ENCODE measurements at regions not wholly inside any gene's neighbourhood (a gene's known extent, or its start where the extent isn't known, plus 50 kb on each side); places are given as distances from the start of the nearest gene placed in this dataset.
A peak's percentile ranks its signal among the peaks of the same experiment; 100 is the strongest.

DNA sequence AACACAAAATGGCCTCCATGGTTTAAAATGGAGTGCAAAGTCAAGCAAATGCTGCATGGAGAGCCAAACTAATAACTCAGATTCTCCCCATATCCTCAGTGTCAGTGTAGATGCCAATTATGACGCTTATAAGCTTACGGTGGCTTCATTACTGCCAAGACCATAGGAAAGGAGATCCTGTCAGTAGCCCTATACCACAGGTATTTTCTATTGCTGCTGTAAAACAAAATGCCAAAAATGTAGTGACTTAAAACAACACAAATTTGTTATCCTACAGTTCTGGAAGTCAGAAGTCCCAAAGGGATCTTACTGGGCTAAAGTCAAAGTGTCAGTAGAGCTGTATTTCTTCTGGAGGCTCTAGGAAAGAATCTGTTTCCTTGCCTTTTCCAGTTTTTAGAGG, 149.8 kb upstream of the GBE1 start (continued):
- TF ChIP-seq, protein P1, sequence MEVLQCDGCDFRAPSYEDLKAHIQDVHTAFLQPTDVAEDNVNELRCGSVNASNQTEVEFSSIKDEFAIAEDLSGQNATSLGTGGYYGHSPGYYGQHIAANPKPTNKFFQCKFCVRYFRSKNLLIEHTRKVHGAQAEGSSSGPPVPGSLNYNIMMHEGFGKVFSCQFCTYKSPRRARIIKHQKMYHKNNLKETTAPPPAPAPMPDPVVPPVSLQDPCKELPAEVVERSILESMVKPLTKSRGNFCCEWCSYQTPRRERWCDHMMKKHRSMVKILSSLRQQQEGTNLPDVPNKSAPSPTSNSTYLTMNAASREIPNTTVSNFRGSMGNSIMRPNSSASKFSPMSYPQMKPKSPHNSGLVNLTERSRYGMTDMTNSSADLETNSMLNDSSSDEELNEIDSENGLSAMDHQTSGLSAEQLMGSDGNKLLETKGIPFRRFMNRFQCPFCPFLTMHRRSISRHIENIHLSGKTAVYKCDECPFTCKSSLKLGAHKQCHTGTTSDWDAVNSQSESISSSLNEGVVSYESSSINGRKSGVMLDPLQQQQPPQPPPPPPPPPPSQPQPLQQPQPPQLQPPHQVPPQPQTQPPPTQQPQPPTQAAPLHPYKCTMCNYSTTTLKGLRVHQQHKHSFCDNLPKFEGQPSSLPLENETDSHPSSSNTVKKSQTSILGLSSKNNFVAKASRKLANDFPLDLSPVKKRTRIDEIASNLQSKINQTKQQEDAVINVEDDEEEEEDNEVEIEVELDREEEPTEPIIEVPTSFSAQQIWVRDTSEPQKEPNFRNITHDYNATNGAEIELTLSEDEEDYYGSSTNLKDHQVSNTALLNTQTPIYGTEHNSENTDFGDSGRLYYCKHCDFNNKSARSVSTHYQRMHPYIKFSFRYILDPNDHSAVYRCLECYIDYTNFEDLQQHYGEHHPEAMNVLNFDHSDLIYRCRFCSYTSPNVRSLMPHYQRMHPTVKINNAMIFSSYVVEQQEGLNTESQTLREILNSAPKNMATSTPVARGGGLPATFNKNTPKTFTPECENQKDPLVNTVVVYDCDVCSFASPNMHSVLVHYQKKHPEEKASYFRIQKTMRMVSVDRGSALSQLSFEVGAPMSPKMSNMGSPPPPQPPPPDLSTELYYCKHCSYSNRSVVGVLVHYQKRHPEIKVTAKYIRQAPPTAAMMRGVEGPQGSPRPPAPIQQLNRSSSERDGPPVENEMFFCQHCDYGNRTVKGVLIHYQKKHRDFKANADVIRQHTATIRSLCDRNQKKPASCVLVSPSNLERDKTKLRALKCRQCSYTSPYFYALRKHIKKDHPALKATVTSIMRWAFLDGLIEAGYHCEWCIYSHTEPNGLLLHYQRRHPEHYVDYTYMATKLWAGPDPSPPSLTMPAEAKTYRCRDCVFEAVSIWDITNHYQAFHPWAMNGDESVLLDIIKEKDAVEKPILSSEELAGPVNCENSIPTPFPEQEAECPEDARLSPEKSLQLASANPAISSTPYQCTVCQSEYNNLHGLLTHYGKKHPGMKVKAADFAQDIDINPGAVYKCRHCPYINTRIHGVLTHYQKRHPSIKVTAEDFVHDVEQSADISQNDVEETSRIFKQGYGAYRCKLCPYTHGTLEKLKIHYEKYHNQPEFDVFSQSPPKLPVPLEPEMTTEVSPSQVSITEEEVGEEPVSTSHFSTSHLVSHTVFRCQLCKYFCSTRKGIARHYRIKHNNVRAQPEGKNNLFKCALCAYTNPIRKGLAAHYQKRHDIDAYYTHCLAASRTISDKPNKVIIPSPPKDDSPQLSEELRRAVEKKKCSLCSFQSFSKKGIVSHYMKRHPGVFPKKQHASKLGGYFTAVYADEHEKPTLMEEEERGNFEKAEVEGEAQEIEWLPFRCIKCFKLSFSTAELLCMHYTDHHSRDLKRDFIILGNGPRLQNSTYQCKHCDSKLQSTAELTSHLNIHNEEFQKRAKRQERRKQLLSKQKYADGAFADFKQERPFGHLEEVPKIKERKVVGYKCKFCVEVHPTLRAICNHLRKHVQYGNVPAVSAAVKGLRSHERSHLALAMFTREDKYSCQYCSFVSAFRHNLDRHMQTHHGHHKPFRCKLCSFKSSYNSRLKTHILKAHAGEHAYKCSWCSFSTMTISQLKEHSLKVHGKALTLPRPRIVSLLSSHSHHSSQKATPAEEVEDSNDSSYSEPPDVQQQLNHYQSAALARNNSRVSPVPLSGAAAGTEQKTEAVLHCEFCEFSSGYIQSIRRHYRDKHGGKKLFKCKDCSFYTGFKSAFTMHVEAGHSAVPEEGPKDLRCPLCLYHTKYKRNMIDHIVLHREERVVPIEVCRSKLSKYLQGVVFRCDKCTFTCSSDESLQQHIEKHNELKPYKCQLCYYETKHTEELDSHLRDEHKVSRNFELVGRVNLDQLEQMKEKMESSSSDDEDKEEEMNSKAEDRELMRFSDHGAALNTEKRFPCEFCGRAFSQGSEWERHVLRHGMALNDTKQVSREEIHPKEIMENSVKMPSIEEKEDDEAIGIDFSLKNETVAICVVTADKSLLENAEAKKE (CRISPR knock-in tag; IDR thresholded peaks at IDR 0.05), result no peak
- no peak for TF ChIP-seq CREB1 (CRISPR knock-in tag; IDR thresholded peaks at IDR 0.05; ENCODE audit: low read depth)
- TF ChIP-seq ZNF114 (CRISPR knock-in tag; IDR thresholded peaks at IDR 0.05), result no peak
- TF ChIP-seq STAT1 (IDR thresholded peaks at IDR 0.05; ENCODE audit: unreplicated experiment), result no peak
- TF ChIP-seq ZNF331 (CRISPR knock-in tag; IDR thresholded peaks at IDR 0.05; ENCODE audit: low read depth), result no peak
- TF ChIP-seq, protein P2, sequence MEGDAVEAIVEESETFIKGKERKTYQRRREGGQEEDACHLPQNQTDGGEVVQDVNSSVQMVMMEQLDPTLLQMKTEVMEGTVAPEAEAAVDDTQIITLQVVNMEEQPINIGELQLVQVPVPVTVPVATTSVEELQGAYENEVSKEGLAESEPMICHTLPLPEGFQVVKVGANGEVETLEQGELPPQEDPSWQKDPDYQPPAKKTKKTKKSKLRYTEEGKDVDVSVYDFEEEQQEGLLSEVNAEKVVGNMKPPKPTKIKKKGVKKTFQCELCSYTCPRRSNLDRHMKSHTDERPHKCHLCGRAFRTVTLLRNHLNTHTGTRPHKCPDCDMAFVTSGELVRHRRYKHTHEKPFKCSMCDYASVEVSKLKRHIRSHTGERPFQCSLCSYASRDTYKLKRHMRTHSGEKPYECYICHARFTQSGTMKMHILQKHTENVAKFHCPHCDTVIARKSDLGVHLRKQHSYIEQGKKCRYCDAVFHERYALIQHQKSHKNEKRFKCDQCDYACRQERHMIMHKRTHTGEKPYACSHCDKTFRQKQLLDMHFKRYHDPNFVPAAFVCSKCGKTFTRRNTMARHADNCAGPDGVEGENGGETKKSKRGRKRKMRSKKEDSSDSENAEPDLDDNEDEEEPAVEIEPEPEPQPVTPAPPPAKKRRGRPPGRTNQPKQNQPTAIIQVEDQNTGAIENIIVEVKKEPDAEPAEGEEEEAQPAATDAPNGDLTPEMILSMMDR (conservative IDR thresholded peaks at IDR 0.05; ENCODE audit: low read depth in 2 of 2), result no peak

DNA sequence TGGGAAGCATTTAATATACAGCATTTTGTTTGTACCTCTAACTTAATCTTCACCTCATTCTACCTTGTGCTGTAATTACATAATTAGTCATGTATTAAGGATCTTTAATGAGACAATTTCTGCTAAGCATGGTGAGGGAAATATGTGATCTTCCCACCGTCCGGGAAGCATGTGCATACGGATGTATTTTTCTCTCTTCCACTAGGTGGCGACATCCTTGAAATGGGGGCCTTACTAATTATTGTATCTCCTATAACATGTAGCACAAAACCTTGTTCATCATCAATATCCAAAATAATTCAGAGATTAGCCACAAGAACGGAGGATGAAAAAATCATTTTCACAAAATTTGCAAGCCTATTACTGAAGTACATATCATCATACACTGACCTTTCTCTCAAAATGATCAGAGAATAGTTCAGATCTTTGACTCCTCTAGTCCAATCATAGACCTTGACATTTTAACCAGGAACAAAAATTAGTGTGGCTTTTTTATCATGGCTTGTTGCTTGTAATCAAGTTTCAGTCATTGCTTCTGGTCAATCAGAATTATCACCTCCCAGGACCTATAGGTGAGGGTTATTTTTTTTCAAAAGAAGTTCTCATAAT, 148.9 kb upstream of the GBE1 start:
- Histone ChIP-seq H3K4me1 (ENCODE audit: insufficient read depth) (peaks cover 10% of the 10 kb centered on the region), H3K9me2 (ENCODE audit: insufficient read depth) (no peaks in the 10 kb centered on the region), H3K79me2 (replicated peaks; ENCODE audit: insufficient read depth) (no peaks in the 10 kb centered on the region), H3K36me3 (ENCODE audit: insufficient read depth) (no peaks in the 10 kb centered on the region; the same call in 1 of the 2 replicates), H2AFZ (no peak overlapping the region), H3K4me2 (no peak overlapping the region), H3K4me3 (no peak overlapping the region), H4K20me1 (replicated peaks; ENCODE audit: insufficient read depth) (no peaks in the 10 kb centered on the region), H3K27me3 (ENCODE audit: insufficient read depth) (no peaks in the 10 kb centered on the region), H3K27ac (ENCODE audit: low read depth) (no peak overlapping the region), H3F3A (replicated peaks; ENCODE audit: low read depth) (no peaks in the 10 kb centered on the region)
- H3K9me3 Mint-ChIP-seq, result peaks cover 12% of the 10 kb centered on the region
- peak; percentile 76 for DNase-seq (ENCODE audit: low spot score)
- TF ChIP-seq, protein P3, sequence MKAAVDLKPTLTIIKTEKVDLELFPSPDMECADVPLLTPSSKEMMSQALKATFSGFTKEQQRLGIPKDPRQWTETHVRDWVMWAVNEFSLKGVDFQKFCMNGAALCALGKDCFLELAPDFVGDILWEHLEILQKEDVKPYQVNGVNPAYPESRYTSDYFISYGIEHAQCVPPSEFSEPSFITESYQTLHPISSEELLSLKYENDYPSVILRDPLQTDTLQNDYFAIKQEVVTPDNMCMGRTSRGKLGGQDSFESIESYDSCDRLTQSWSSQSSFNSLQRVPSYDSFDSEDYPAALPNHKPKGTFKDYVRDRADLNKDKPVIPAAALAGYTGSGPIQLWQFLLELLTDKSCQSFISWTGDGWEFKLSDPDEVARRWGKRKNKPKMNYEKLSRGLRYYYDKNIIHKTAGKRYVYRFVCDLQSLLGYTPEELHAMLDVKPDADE (IDR thresholded peaks at IDR 0.05), result no peak
- TF ChIP-seq, protein P2 (conservative IDR thresholded peaks at IDR 0.05; ENCODE audit: low read depth in 2 of 2), result peak; percentile 74 to 92
- TF ChIP-seq, protein P4, sequence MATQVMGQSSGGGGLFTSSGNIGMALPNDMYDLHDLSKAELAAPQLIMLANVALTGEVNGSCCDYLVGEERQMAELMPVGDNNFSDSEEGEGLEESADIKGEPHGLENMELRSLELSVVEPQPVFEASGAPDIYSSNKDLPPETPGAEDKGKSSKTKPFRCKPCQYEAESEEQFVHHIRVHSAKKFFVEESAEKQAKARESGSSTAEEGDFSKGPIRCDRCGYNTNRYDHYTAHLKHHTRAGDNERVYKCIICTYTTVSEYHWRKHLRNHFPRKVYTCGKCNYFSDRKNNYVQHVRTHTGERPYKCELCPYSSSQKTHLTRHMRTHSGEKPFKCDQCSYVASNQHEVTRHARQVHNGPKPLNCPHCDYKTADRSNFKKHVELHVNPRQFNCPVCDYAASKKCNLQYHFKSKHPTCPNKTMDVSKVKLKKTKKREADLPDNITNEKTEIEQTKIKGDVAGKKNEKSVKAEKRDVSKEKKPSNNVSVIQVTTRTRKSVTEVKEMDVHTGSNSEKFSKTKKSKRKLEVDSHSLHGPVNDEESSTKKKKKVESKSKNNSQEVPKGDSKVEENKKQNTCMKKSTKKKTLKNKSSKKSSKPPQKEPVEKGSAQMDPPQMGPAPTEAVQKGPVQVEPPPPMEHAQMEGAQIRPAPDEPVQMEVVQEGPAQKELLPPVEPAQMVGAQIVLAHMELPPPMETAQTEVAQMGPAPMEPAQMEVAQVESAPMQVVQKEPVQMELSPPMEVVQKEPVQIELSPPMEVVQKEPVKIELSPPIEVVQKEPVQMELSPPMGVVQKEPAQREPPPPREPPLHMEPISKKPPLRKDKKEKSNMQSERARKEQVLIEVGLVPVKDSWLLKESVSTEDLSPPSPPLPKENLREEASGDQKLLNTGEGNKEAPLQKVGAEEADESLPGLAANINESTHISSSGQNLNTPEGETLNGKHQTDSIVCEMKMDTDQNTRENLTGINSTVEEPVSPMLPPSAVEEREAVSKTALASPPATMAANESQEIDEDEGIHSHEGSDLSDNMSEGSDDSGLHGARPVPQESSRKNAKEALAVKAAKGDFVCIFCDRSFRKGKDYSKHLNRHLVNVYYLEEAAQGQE (IDR thresholded peaks at IDR 0.05; ENCODE audit: unreplicated experiment), result no peak
- TF ChIP-seq CREB1 (CRISPR knock-in tag; IDR thresholded peaks at IDR 0.05; ENCODE audit: low read depth), result no peak
- H3K4me3 Mint-ChIP-seq, result no peak overlapping the region
- peak; percentile 53; the same call in 1 of the 3 replicates for ATAC-seq
- no peak overlapping the region for H3K27ac Mint-ChIP-seq
- peaks cover 4% of the 10 kb centered on the region; the same call in 2 of the 3 replicates for H3K36me3 Mint-ChIP-seq (ENCODE audit: low read depth)
- H3K27me3 Mint-ChIP-seq (ENCODE audit: insufficient read depth, low read depth, poor library complexity), result peaks cover 4% of the 10 kb centered on the region
- H3K4me1 Mint-ChIP-seq, result peaks cover 12% of the 10 kb centered on the region; the same call in 2 of the 3 replicates
